Left ventricle myocardium inferior (tissue), 1 donor: ENCODE measurements at regions not wholly inside any gene's neighbourhood (a gene's known extent, or its start where the extent isn't known, plus 50 kb on each side); places are given as distances from the start of the nearest gene placed in this dataset.

Experiments used
- DNase-seq: peaks from one replicate; pipeline ENCODE4 v3.0.0-alpha.2; 2020
- H3K27ac ChIP-seq: fragments of 200-600 bp; replicated peaks from 2 replicates; pipeline ENCODE4 v1.8.0; 2021
- H3K27me3 ChIP-seq: fragments of 200-600 bp; 2 replicates; pipeline ENCODE4 v1.8.0; 2021; ENCODE audit warnings: low read depth
- H3K36me3 ChIP-seq: fragments of 200-600 bp; 2 replicates; pipeline ENCODE4 v1.8.0; 2021
- H3K4me1 ChIP-seq: fragments of 200-600 bp; 2 replicates; pipeline ENCODE4 v1.8.0; 2021
- H3K4me3 ChIP-seq: fragments of 200-600 bp; 2 replicates; pipeline ENCODE4 v1.8.0; 2021; ENCODE audit warnings: mild to moderate bottlenecking, moderate library complexity
- H3K9me3 ChIP-seq: fragments of 200-600 bp; replicated peaks from 2 replicates; pipeline ENCODE4 v1.8.0; 2021
- CTCF ChIP-seq: fragments of 200-600 bp; IDR thresholded peaks from 2 replicates; pipeline ENCODE4 v1.8.0; 2021; ENCODE audit warnings: antibody characterized with exemption, mild to moderate bottlenecking, borderline replicate concordance
- intact Hi-C: fragments of 100-400 bp; cut with micrococcal nuclease; formaldehyde crosslinking; loops from one replicate; pipeline ENCODE4 v1.11.0; 2022
- donor health status: DM: no; HTN: yes; CAD: no; lungs with severe emphysema.

- intact Hi-C loops: no loop called here
- no peak overlapping the region for H3K4me3 ChIP-seq
- TF ChIP-seq CTCF: no peak
- H3K27me3 ChIP-seq: no peaks in the 10 kb centered on the region
- H3K9me3 ChIP-seq: peaks cover 23% of the 10 kb centered on the region
- H3K36me3 ChIP-seq: no peaks in the 10 kb centered on the region
- H3K27ac ChIP-seq: no peak overlapping the region
- H3K4me1 ChIP-seq: no peaks in the 10 kb centered on the region
- no peak for DNase-seq
Observed at GRCh38 chr5:82913971-82914370, 163.2 kb downstream of the TMEM167A start.

- H3K36me3 ChIP-seq: no peaks in the 10 kb centered on the region
- H3K27ac ChIP-seq: no peak overlapping the region
- no peaks in the 10 kb centered on the region for H3K4me1 ChIP-seq
- TF ChIP-seq CTCF: no peak
- H3K27me3 ChIP-seq: no peaks in the 10 kb centered on the region
- no peak for DNase-seq
- intact Hi-C loops: no loop called here
- H3K4me3 ChIP-seq: no peak overlapping the region
- peaks cover 23% of the 10 kb centered on the region for H3K9me3 ChIP-seq
Observed at GRCh38 chr5:82912462-82912861, 164.7 kb downstream of the TMEM167A start.

GRCh38 chr5:82911910-82912309, 165.3 kb downstream of the TMEM167A start:
- H3K36me3 ChIP-seq: no peaks in the 10 kb centered on the region
- peaks cover 20% of the 10 kb centered on the region for H3K9me3 ChIP-seq
- no peak overlapping the region for H3K27ac ChIP-seq
- no peak overlapping the region for H3K4me3 ChIP-seq
- H3K4me1 ChIP-seq: no peaks in the 10 kb centered on the region
- H3K27me3 ChIP-seq: no peaks in the 10 kb centered on the region
- no peak for TF ChIP-seq CTCF
- no peak for DNase-seq
- intact Hi-C loops: no loop called here

GRCh38 chr5:82910905-82911304, 166.3 kb downstream of the TMEM167A start:
- TF ChIP-seq CTCF: no peak
- no peak overlapping the region for H3K4me3 ChIP-seq
- no peaks in the 10 kb centered on the region for H3K27me3 ChIP-seq
- intact Hi-C loops: no loop called here
- H3K36me3 ChIP-seq: no peaks in the 10 kb centered on the region
- no peaks in the 10 kb centered on the region for H3K4me1 ChIP-seq
- peaks cover 10% of the 10 kb centered on the region for H3K9me3 ChIP-seq
- no peak overlapping the region for H3K27ac ChIP-seq
- DNase-seq: no peak

GRCh38 chr5:82910491-82910890, 166.7 kb downstream of the TMEM167A start:
- TF ChIP-seq CTCF: no peak
- peaks cover 6% of the 10 kb centered on the region for H3K9me3 ChIP-seq
- H3K4me3 ChIP-seq: no peak overlapping the region
- DNase-seq: no peak
- H3K36me3 ChIP-seq: no peaks in the 10 kb centered on the region
- no peaks in the 10 kb centered on the region for H3K4me1 ChIP-seq
- intact Hi-C loops: no loop called here
- no peak overlapping the region for H3K27ac ChIP-seq
- H3K27me3 ChIP-seq: no peaks in the 10 kb centered on the region

GRCh38 chr5:82909771-82910170, 167.4 kb downstream of the TMEM167A start:
- Histone ChIP-seq H3K27ac (no peak overlapping the region), H3K4me1 (no peaks in the 10 kb centered on the region), H3K9me3 (no peaks in the 10 kb centered on the region), H3K27me3 (no peaks in the 10 kb centered on the region), H3K36me3 (no peaks in the 10 kb centered on the region), H3K4me3 (no peak overlapping the region)
- DNase-seq: no peak
- no peak for TF ChIP-seq CTCF
- intact Hi-C loops: no loop called here
